Inflammatory macrophage treated with lipopolysaccharide for 4 hours (primary cell): ENCODE measurements at regions not wholly inside any gene's neighbourhood (a gene's known extent, or its start where the extent isn't known, plus 50 kb on each side); places are given as distances from the start of the nearest gene placed in this dataset.

Experiments
- DNase-seq: peaks from one replicate; pipeline ENCODE4 v3.0.0-alpha.2; 2020

DNA sequence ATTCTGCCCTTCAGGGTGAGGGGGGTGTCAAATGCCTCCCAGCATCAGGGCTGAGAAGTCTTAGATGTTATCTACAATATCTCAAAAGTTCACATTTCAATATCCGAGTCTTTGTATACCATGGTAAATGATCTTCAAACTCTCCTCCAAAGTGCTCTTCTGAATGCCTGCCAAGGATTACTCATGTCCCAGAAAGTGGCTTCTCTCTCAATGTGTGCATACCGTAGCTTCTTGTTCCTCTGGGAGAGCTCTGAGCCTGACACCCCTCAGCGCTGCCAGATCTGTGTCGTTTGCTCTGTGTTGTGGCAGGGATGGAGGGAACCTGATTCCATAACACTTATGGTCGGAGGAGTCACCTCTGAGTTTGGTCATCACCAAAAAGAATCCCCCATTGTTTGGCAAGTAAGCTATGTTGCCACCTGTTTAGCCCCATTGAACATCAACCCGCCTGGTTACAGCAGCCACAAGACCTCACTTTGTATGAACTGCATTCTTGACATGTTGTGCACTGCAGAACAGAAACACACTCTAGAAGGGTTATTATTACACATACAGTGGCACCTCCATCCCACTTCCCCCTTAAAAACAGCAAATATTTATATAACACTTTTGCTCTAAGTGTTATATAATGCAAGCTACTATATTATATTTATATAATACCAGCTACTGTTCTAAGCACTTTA is 163.1 kb upstream of the MIR17HG start:
- DNase-seq: no peak

DNA sequence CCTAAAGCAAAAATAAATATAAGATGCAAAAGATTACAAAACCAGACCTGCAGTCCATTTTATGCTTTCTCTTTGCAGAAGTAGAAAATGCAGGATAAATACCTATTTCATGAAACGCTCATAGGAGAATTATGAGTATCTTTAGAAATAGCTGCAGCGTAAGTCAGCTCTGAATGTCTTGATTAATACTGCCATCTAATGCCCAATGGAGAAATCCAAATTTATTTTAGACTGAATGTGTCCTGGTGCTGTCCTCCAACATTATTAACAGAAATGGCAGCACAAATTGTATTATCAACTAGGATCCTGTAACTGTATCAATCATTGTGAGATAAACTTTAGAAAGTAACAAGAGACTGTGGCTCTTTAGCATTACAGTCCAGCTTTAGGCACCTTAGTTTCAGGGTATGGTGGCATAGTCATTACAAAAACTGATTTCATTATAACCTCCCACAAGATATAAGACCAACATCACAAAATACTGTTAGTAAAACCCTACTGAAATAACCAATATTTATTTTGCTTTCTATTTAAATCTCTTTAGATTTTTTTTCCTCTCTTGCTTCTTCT is 162.1 kb upstream of the MIR17HG start:
- DNase-seq: peak; percentile 27

DNA sequence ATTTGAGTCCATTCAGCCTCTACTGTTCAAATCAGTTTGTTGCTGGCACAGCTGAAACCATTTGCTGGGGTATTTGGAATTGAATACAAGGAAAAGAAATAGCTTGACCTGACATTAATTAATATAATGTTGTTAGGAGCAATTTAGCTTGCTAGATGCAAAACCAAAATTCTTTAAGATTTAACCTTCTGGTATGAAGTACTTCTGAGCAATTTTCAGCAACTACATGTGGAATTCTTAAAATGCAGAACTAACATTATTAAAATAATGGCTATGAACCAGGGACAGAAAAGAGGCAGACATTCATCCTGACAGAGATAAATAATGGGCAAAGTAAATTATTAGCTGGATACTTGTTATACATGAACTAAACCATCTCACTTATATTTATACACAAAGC is 160.0 kb upstream of the MIR17HG start:
- DNase-seq: no peak

DNA sequence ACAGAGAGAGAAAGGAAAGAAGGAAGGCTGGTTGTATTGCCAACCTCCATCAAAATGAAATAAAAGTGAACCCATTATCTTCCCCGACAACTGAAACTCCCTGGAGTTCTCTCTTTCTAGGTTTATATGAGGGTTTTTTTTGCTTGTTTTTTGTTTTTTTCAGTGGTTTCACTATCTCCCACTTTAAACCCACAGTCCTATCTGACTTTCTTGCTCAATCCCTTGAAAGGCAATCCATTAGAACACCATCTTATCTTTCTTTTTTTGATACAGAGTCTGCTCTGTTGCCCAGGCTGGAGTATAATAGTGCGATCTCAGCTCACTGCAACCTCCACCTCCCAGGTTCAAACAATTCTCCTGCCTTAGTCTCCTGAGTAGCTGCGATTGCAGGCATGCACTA is 158.0 kb upstream of the MIR17HG start:
- no peak for DNase-seq

DNA sequence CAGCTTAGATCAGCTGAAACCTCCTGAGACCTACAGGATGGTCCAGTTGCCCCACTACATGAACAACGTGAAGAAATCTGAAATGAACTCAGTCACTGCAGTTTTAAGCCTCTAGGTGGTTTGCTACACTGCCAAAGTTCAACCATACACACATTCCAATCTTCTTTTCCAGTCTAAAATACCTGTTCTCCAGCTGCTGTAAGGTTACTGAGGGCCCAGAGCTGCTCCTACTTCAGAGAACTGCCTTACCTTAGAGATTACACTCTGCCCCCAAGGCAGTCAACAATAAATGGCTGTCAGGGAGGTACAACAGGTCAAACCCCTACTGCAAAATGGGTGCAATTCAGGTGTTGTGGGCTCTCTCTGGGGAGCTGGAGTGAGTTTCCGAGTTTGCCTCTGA is 154.1 kb upstream of the MIR17HG start:
- no peak for DNase-seq

DNA sequence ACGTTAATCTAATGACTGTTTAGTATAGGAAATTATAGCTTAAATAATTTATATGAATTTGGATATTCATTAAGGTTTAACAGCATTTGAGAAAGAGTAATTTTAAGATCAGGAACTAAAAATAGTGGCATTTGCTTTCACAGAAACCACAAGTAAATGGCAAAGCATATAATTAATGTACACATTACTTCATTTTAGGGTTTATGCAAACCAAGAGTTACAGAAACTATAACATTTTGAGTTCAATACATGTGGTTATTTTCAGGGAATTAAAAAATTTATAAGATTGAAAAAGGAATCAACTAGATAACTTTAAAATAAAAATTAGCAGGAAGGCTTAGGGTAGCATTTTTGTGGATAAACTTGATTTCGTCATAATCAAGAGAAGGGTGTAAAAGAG is 151.7 kb upstream of the MIR17HG start:
- DNase-seq: no peak

DNA sequence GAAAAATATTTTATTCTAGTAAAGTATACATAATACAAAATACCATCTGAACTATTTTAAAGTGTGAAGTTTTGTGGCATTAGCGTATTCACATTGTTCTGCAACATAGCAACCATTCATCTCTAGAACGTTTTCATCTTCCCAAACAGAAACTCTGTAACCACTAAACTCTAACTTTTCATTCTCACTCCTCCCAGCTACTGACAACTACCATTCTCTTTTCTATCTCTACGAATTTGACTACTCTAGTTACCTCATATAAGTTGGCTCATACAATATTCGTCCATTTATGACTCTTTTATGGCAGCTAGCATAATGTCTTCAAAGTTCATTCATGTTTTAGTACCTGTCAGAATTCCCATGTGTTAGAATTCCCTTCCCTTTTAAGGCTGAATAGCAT is 150.5 kb upstream of the MIR17HG start:
- no peak for DNase-seq

DNA sequence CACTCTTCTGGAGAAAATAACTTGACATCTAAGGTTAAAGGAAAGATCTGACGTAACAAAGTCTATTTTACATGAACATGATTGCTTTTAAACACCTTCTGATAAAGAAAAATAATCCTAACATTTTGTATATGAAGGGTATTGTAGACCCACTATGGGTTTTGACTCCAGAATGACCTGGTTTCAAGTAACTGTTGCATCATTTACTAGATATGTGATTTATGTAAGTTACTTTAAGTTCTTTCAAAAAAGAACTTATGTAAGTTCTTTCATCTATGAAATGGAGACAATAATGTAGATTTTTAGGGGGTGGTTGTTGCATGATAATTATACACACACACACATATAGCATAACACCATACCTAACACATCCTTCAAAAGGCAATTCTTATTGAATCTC is 147.6 kb upstream of the MIR17HG start:
- DNase-seq: no peak

DNA sequence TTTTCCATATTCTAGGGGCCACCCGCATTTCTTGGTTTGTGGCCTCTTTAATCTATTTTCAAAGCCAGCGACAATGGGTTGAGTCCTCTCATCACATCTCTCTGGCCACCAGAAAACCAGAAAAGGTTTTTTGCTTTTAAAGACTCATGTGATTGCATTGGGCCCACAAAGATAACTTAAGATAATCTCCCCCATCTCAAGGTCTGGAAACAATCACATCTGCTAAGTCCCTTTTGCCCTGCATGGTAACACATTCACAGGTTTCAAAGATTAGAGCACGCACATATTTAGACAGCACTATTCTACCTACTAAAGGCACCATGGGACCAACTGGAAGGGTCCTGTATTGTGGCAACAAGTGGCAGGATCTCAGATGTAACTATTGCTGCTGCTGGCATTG is 147.0 kb upstream of the MIR17HG start:
- no peak for DNase-seq

DNA sequence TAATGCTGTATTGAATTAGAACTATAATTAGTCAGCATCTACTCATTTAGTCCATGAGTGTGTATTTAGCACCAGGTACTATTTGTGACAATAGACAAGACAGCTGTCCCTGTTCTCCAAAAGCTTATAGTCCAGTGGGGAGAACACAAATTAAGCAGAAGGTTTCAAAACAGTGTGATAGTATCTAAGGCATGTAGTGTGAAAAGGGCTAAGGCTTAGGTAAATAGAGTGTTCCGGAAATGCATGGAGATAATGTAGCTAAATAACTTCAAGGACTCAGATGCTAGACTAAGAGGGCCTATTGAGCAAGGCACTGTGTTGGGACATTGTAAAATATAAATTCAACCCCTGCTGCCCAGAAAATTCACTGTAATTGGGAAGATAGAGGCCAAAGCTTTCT is 144.1 kb upstream of the MIR17HG start:
- no peak for DNase-seq

DNA sequence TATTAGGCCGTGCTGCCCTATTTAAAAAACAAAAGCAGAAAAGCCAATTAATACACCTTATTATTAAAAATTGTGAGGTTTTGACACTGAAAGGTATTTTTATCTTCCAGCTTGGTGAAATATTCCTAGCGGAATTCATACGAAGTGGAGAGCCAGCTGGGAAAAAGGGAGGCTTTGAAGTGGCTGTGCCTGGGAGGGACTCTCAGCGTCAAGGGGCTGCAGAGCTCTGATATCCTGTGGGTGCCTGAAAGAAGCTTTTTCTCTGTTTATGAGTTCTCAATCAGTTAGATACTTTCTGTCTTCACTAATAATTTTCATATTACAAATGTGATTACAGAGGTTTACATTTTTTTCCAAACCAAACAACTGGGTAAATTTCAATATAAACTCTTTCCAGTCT is 140.2 kb upstream of the MIR17HG start:
- no peak for DNase-seq

DNA sequence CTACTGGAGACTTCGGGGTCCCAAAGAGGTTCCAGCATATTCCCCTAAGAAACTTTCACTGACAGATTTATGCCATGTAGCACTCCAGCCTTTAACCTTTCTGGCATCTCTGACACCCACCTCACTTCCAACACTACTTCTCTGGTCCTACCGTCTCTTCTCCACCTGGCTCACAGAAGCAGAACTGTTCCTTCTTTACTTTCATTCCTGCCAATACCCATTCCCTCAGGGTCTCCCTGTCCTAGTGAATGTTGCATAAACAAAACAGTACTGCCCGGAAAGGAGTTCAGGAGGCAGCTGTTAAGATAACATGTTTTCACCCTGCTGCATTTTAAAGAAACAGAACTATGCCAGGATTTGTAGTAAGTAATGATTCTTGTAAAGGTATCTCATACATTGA is 136.0 kb upstream of the MIR17HG start:
- DNase-seq: no peak

DNA sequence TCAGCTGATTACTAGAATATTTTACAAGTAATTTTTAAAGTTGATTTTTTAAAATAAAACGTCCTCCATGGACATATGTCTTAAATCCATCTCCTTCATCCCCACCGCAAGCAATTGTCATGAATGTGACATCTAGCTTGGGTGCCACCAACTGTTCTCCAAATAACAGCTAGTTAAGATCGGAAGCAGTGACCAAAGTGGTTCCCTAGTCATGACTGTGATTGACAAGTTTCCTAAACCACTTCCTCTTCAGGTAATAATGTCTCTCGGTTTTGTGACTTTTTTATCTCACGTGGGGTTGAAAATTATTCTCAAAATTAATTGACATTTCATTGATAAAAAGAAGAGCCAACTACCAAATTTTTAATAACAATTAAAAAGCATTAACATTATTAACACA is 135.3 kb upstream of the MIR17HG start:
- DNase-seq: no peak

DNA sequence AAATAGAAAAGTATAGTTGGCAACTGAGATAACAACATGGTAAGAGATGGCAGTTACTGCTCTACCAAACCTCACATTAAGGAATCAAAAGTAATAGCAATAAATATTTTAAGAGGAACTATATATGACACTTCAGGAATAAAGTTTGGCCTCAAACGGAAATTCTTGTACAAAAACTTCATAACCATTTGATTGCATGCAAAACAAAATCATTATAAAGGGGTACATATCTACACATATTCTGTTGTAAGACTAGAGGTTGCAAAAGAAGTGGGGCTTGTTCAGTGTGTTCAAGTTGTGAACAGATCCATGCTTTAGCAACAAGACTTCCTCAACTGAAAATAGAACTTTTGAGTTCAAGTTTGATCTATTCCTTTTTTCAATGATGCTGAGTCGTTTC is 133.5 kb upstream of the MIR17HG start:
- no peak for DNase-seq

DNA sequence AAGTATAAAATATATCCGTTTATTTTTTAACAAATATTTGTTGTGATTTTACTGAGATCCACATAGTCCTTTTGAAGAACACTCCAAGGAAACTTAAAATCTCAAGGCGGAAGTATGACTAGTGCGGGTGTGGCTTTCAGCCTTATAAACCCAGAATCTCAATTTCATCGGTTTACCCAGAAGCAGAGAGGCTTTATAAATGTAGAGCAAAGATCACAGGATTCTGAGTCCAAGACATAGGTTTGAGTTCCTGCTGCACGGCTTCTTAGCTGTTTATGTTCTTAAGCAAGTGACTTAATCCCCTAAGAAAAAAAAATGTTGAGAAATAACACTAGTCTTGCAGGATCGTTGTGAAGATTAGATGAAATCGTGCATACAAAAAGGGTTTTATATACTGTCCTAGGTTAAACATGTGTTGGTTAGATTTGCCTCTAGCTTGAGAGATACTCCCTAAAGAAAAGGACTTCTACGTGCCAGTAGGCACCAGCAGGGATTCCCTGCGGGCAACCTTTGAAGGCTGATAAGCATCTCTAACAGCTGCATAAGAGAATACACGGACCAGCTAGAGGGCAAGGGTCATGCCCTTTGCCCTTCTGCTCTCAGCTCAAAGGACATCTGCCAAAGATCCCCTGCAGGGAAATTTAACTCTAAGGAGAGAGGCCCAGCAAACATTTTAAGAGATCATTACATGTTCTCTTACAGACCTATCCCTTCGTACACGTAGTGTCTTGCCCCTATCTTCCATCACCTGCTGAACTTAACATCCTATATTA is 130.4 kb upstream of the MIR17HG start:
- DNase-seq: no peak

DNA sequence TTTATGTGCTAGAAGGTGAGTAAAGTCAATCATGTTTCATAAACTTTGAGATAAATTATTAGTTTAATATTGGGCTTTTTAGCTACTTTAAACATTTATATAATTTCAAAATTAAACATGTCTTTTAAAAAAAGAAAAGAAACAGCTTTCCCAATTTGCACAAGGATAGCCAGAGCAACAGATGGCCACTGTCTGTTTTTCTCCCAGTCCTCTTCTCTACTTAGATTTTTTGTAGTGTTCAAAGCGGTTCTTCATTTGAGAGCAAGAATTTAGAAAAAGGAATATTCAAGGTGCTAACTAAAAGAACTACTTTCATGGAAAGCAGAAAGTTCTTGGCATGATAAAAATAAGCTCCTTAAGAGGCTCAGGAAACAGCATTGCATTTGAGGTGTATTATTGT is 128.3 kb upstream of the MIR17HG start:
- DNase-seq: no peak

DNA sequence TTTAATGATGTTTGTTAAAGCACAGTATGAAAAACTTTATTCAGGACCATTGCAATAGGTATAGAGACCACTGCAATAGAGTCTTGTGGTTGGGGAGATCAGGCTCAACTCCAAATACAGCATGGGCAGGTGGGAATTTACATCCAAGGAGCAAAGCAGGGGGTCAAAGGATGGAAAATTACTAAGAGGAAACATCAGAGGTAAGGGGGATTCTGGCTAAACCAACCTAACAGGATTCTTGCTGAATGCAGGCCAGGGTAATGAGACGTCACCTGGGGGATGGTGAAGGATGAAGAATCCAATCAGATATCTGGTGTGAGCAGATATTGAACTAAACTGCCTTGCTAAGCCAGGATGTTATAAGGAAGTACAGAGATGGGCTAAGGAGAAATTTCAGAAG is 126.6 kb upstream of the MIR17HG start:
- no peak for DNase-seq

DNA sequence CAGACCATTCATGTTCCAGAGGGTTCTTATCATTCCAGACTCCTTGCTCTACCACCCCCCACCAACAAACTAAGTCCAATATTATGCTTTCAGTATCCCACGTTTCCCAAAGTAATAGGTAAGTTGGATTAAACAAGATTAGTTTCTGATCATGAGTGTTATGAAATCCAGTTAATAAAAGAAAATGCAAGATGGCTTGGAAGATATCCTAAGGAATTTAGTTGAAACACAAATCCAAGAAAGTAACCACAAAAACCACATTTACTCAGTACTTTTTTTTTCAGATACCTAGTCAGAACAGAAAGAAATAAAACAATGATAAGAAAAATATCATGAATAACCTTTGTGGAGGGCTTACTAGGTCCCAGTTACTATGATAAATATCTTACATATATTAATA is 119.4 kb upstream of the MIR17HG start:
- no peak for DNase-seq

DNA sequence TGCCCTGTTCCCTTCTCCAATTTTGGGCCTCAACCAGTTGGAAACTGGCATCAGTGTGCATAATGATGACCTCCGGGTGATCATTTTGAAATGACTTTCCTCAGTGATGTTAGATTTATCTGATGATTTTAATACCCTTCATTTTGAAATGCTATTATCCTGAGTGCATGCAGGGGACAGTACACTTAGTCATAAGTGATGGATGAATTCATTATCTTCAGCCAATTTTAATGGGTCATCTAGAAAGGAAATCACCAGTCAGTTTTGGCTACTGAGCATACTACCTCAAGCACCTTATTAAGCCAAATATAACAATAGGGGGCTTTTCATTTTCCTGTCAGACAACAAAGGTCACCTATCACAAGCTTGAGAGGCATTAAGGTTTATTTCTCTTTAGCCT is 118.5 kb upstream of the MIR17HG start:
- no peak for DNase-seq

DNA sequence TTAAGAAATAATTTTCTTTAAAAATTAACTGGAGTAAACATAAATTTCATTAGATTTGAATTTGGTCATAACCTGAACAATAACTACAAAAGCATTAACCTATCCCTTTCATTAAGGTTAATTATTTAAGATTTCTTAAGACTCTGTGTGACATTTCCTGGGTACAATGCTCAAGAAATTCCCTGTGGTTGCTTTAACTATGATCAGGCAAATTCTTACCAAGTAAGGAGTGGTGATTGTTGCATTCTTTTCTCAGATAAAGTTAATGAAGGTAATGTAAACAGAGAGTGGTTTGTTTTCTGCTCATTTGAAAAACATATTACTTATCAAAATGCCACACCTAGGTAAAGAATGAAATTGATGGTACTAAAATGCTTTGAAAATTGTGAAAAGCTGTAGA is 114.8 kb upstream of the MIR17HG start:
- no peak for DNase-seq

DNA sequence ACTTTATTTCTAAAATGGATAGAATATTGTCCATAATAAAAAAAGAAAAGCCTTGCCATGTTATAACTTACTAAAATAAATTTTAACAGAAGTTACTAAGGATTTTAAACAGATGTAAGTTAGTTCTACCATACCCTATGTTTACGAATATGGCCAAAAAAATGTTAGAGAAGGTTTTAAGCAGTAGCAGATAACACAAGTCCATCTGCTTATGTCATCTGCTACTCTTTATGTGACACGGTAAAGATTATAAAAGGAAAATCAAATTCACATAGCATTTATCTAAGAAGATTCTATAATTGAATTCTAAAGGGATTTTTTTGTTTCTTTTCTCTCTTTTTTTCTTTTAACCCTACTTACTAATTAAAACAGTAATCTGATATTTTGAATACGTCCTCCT is 114.2 kb upstream of the MIR17HG start:
- DNase-seq: no peak

DNA sequence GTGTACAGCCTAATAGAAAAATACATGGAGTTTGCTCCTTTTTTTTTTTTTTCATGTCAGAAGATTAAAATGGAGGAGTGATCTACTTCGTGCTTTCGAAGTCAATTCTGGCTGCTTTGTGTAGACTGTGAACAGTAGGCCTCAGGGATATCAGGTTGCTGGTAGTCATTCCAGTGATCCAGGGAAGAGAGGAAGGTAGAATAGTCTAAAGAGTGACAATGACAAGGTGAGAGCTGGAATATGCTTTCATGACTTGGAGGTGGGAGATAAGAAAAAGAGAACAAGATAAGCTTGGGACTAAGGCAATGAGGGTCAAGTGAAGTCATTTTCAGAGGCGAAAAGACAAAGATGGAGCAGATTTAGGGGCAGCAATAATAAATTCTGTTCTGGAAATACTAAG is 111.3 kb upstream of the MIR17HG start:
- DNase-seq: no peak

DNA sequence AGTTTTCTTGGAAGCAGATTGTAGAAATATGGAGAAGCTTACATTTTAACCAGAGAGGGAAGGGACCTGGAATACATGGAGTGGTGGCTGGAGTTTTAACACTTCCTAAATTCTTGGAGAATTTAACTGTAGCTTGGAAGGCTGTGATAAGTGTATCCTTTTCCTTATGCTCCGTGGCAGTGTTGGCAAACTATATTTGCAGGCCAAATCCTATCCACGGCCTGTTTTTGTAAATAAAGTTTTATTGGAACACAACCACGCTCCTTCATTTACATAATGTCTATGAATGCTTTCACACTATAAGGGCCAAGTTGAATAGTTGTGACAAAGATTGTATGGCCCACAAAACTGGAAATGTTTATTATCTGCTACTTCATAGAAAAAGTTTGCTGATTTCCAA is 110.6 kb upstream of the MIR17HG start:
- DNase-seq: no peak

DNA sequence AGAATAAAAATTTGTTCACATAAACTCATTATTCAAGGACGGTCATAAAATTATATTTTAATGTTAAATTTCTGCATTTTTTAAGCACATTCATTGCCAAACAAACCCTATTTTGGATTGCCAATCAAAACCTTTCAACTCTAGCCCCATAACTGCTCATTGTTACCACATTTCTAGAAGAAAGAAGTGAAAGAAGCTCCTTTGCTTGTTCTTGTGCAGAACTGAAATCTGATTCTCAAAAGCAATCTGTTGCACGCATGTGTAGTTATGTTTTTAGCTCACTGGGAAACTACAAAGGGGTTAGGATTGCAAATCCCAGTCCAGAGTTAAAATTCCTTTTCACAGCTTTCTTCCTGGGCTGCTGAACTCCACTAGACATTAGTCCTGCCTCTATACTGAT is 109.5 kb upstream of the MIR17HG start:
- DNase-seq: peak; percentile 8

DNA sequence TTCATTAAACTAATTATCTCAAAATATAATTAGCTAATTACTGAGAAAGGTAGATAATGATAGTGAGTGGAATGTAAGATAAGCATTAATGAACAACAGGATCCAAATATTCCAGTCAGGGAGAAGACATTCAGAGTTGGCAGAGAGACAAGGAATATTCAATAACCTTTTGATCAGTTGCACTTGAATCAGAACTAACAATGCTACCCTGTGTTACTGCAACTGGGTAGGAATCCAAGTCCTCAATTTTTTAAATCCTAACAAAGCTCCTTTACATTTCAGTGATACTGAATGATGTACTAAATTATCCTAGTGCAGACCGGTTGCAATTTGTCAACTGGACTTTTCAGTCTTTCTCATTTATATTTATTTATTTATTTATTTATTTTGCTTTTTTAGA is 107.1 kb upstream of the MIR17HG start:
- no peak for DNase-seq
